ENCODE measurements at regions not wholly inside any gene's neighbourhood (a gene's known extent, or its start where the extent isn't known, plus 50 kb on each side); places are given as distances from the start of the nearest gene placed in this dataset.

- Histone ChIP-seq H3K36me3 (replicated peaks) (no peaks in the 10 kb centered on the region), H3K27me3 (replicated peaks) (no peaks in the 10 kb centered on the region), H3K27ac (no peak overlapping the region), H3K4me3 (ENCODE audit: low read depth, low read length) (no peak overlapping the region)
- no peak for TF ChIP-seq CTCF (IDR thresholded peaks at IDR 0.05; ENCODE audit: low read depth, low read length, missing control alignments)
- no peak for DNase-seq
- in situ Hi-C loops (cut with HindIII; ENCODE audit: low pct_ligation_motif_present, low sequenced_read_pairs) = no loop called here
Observed at GRCh38 chr5:21140987-21141386, 1153.0 kb upstream of the CDH18 start.

- in situ Hi-C loops (cut with HindIII; ENCODE audit: low pct_ligation_motif_present, low sequenced_read_pairs) = no loop called here
- H3K4me3 ChIP-seq (ENCODE audit: low read depth, low read length) = no peak overlapping the region
- DNase-seq = no peak
- no peaks in the 10 kb centered on the region for H3K36me3 ChIP-seq (replicated peaks)
- no peaks in the 10 kb centered on the region for H3K27me3 ChIP-seq (replicated peaks)
- H3K27ac ChIP-seq = no peak overlapping the region
- no peak for TF ChIP-seq CTCF (IDR thresholded peaks at IDR 0.05; ENCODE audit: low read depth, low read length, missing control alignments)
Observed at GRCh38 chr5:21126236-21126635, 1138.2 kb upstream of the CDH18 start.

- no peak for DNase-seq
- Histone ChIP-seq H3K4me3 (ENCODE audit: low read depth, low read length) (no peak overlapping the region), H3K27me3 (replicated peaks) (no peaks in the 10 kb centered on the region), H3K36me3 (replicated peaks) (no peaks in the 10 kb centered on the region), H3K27ac (no peak overlapping the region)
- TF ChIP-seq CTCF (IDR thresholded peaks at IDR 0.05; ENCODE audit: low read depth, low read length, missing control alignments) = no peak
- in situ Hi-C loops (cut with HindIII; ENCODE audit: low pct_ligation_motif_present, low sequenced_read_pairs) = no loop called here
Observed at GRCh38 chr5:21125238-21125983, 1137.4 kb upstream of the CDH18 start.

GRCh38 chr5:21121213-21121612, 1133.2 kb upstream of the CDH18 start:
- H3K27me3 ChIP-seq (replicated peaks) = no peaks in the 10 kb centered on the region
- H3K4me3 ChIP-seq (ENCODE audit: low read depth, low read length) = no peak overlapping the region
- no peak for TF ChIP-seq CTCF (IDR thresholded peaks at IDR 0.05; ENCODE audit: low read depth, low read length, missing control alignments)
- H3K27ac ChIP-seq = no peak overlapping the region
- in situ Hi-C loops (cut with HindIII; ENCODE audit: low pct_ligation_motif_present, low sequenced_read_pairs) = no loop called here
- H3K36me3 ChIP-seq (replicated peaks) = no peaks in the 10 kb centered on the region
- DNase-seq = no peak

GRCh38 chr5:21097661-21098060, 1109.7 kb upstream of the CDH18 start:
- Histone ChIP-seq H3K27me3 (replicated peaks) (no peaks in the 10 kb centered on the region), H3K27ac (no peak overlapping the region), H3K36me3 (replicated peaks) (no peaks in the 10 kb centered on the region), H3K4me3 (ENCODE audit: low read depth, low read length) (no peak overlapping the region)
- in situ Hi-C loops (cut with HindIII; ENCODE audit: low pct_ligation_motif_present, low sequenced_read_pairs) = no loop called here
- DNase-seq = no peak
- TF ChIP-seq CTCF (IDR thresholded peaks at IDR 0.05; ENCODE audit: low read depth, low read length, missing control alignments) = no peak

GRCh38 chr5:21094619-21095018, 1106.6 kb upstream of the CDH18 start:
- Histone ChIP-seq H3K4me3 (ENCODE audit: low read depth, low read length) (no peak overlapping the region), H3K27me3 (replicated peaks) (no peaks in the 10 kb centered on the region)
- in situ Hi-C loops (cut with HindIII; ENCODE audit: low pct_ligation_motif_present, low sequenced_read_pairs) = no loop called here

More at GRCh38 chr5:21094619-21095018, 1106.6 kb upstream of the CDH18 start:
- Histone ChIP-seq H3K27ac (no peak overlapping the region), H3K36me3 (replicated peaks) (no peaks in the 10 kb centered on the region)
- no peak for TF ChIP-seq CTCF (IDR thresholded peaks at IDR 0.05; ENCODE audit: low read depth, low read length, missing control alignments)
- DNase-seq = no peak
